ENCODE measurements at regions not wholly inside any gene's neighbourhood (a gene's known extent, or its start where the extent isn't known, plus 50 kb on each side); places are given as distances from the start of the nearest gene placed in this dataset.

GRCh38 chr15:93706495-93707292, 524.7 kb upstream of the MCTP2 start:
- Histone ChIP-seq H3K9me3 (no peaks in the 10 kb centered on the region), H3K4me3 (no peak overlapping the region), H3K27me3 (no peaks in the 10 kb centered on the region), H3K27ac (peak overlapping the region in 1 of 2 donors; percentile 0), H3K4me1 (no peaks in the 10 kb centered on the region), H3K36me3 (no peaks in the 10 kb centered on the region)
- no peak for TF ChIP-seq CTCF (IDR thresholded peaks at IDR 0.05)
- TF ChIP-seq POLR2AphosphoS5 (IDR thresholded peaks at IDR 0.05) = no peak
- intact Hi-C loops (cut with DNase I; ENCODE audit: low total_unique reads) = no loop called here
- DNase-seq (ENCODE audit: low spot score in 2 of 2) = no peak

GRCh38 chr15:93705753-93706455, 525.5 kb upstream of the MCTP2 start:
- Histone ChIP-seq H3K4me3 (no peak overlapping the region), H3K9me3 (no peaks in the 10 kb centered on the region), H3K27ac (peak overlapping the region in 1 of 2 donors; percentile 0), H3K4me1 (no peaks in the 10 kb centered on the region), H3K27me3 (no peaks in the 10 kb centered on the region), H3K36me3 (no peaks in the 10 kb centered on the region)
- TF ChIP-seq POLR2A (IDR thresholded peaks at IDR 0.05) = no peak
- no peak for TF ChIP-seq CTCF (IDR thresholded peaks at IDR 0.05)
- no peak for TF ChIP-seq POLR2AphosphoS5 (IDR thresholded peaks at IDR 0.05)
- DNase-seq (ENCODE audit: low spot score in 2 of 2) = no peak
- intact Hi-C loops (cut with DNase I; ENCODE audit: low total_unique reads) = no loop called here

- Histone ChIP-seq H3K4me1 (no peaks in the 10 kb centered on the region), H3K27ac (no peak overlapping the region), H3K36me3 (no peaks in the 10 kb centered on the region), H3K4me3 (no peak overlapping the region), H3K9me3 (no peaks in the 10 kb centered on the region), H3K27me3 (no peaks in the 10 kb centered on the region)
- no peak for DNase-seq (ENCODE audit: low spot score in 2 of 2)
- TF ChIP-seq POLR2A (IDR thresholded peaks at IDR 0.05) = no peak
- no peak for TF ChIP-seq CTCF (IDR thresholded peaks at IDR 0.05)
- no peak for TF ChIP-seq POLR2AphosphoS5 (IDR thresholded peaks at IDR 0.05)
- intact Hi-C loops (cut with DNase I; ENCODE audit: low total_unique reads) = no loop called here
Observed at GRCh38 chr15:93703092-93703739, 528.1 kb upstream of the MCTP2 start.

- Histone ChIP-seq H3K27me3 (no peaks in the 10 kb centered on the region), H3K9me3 (peaks cover 0 to 5% of the 10 kb centered on the region in 2 donors), H3K27ac (no peak overlapping the region), H3K36me3 (no peaks in the 10 kb centered on the region), H3K4me1 (no peaks in the 10 kb centered on the region), H3K4me3 (no peak overlapping the region)
- intact Hi-C loops (cut with DNase I; ENCODE audit: low total_unique reads) = no loop called here
- DNase-seq (ENCODE audit: low spot score in 2 of 2) = no peak
- TF ChIP-seq POLR2AphosphoS5 (IDR thresholded peaks at IDR 0.05) (no peak), POLR2A (IDR thresholded peaks at IDR 0.05) (no peak)
Observed at GRCh38 chr15:93700051-93700450, 531.3 kb upstream of the MCTP2 start.

- no peaks in the 10 kb centered on the region for H3K4me1 ChIP-seq
- H3K4me3 ChIP-seq = no peak overlapping the region
- intact Hi-C loops (cut with DNase I; ENCODE audit: low total_unique reads) = no loop called here
- no peak overlapping the region for H3K27ac ChIP-seq
- DNase-seq (ENCODE audit: low spot score in 2 of 2) = no peak
- no peaks in the 10 kb centered on the region for H3K36me3 ChIP-seq
- TF ChIP-seq CTCF (IDR thresholded peaks at IDR 0.05) (no peak), POLR2A (IDR thresholded peaks at IDR 0.05) (no peak), POLR2AphosphoS5 (IDR thresholded peaks at IDR 0.05) (no peak)
- peaks cover 0 to 5% of the 10 kb centered on the region in 2 donors for H3K9me3 ChIP-seq
- H3K27me3 ChIP-seq = no peaks in the 10 kb centered on the region
Observed at GRCh38 chr15:93694033-93694432, 537.3 kb upstream of the MCTP2 start.
